Astrocyte (in vitro differentiated cells and primary cell): ENCODE measurements at regions not wholly inside any gene's neighbourhood (a gene's known extent, or its start where the extent isn't known, plus 50 kb on each side); places are given as distances from the start of the nearest gene placed in this dataset.

ENCODE experiments used
- DNase-seq: peaks from one replicate; pipeline ENCODE4 v3.0.0-alpha.2; 2010; ENCODE audit warnings: low read depth
- FAIRE-seq: peaks from 2 replicates; lab custom pipeline; 2011; peaks lifted over from hg19 to GRCh38; lab: Jason Lieb, UNC
- H2AFZ ChIP-seq: 2 replicates; pipeline ENCODE4 v1.6.0; 2012; ENCODE audit warnings: low read depth, low read length, inconsistent platforms
- H3K27ac ChIP-seq: 2 replicates; pipeline ENCODE4 v1.5.1; 2011; ENCODE audit warnings: low read depth, low read length, inconsistent platforms
- H3K27me3 ChIP-seq: 2 replicates; pipeline ENCODE4 v1.6.0; 2011; ENCODE audit warnings: low read length, inconsistent platforms; ENCODE audit not compliant: insufficient read depth
- H3K36me3 ChIP-seq: 2 replicates; pipeline ENCODE4 v1.5.1; 2011; ENCODE audit warnings: low read length, inconsistent platforms; ENCODE audit not compliant: insufficient read depth
- H3K4me1 ChIP-seq: 2 replicates; pipeline ENCODE4 v1.5.1; 2011; ENCODE audit warnings: low read length, inconsistent platforms; ENCODE audit not compliant: insufficient read depth
- H3K4me2 ChIP-seq: 2 replicates; pipeline ENCODE4 v1.6.0; 2012; ENCODE audit warnings: low read length, inconsistent platforms
- H3K4me3 ChIP-seq: 2 replicates; pipeline ENCODE4 v1.5.1; 2011; ENCODE audit warnings: low read depth, mild to moderate bottlenecking, low read length, inconsistent platforms; ENCODE audit not compliant: insufficient read depth
- H3K79me2 ChIP-seq: 2 replicates; pipeline ENCODE4 v1.6.0; 2012; ENCODE audit warnings: mild to moderate bottlenecking, low read length, inconsistent platforms; ENCODE audit not compliant: insufficient read depth
- H3K9ac ChIP-seq: 2 replicates; pipeline ENCODE4 v1.6.0; 2012; ENCODE audit warnings: mild to moderate bottlenecking, low read length, inconsistent platforms
- H3K9me3 ChIP-seq: 2 replicates; pipeline ENCODE4 v1.5.1; 2012; ENCODE audit warnings: low read depth, mild to moderate bottlenecking, low read length, inconsistent platforms; ENCODE audit not compliant: insufficient read depth
- H4K20me1 ChIP-seq: 2 replicates; pipeline ENCODE4 v1.6.0; 2012; ENCODE audit warnings: low read length, inconsistent platforms; ENCODE audit not compliant: insufficient read depth
- H3K27ac Mint-ChIP-seq: one replicate; pipeline ENCODE4 v1.8.0; 2021; ENCODE audit warnings: mild to moderate bottlenecking, mixed read lengths; ENCODE audit not compliant: unreplicated experiment
- H3K27me3 Mint-ChIP-seq: one replicate; pipeline ENCODE4 v1.8.0; 2021; ENCODE audit warnings: low read depth, mixed read lengths; ENCODE audit not compliant: unreplicated experiment
- H3K36me3 Mint-ChIP-seq: one replicate; pipeline ENCODE4 v1.8.0; 2021; ENCODE audit warnings: low read depth, mixed read lengths; ENCODE audit not compliant: unreplicated experiment
- H3K4me1 Mint-ChIP-seq: one replicate; pipeline ENCODE4 v1.8.0; 2021; ENCODE audit warnings: low read depth, mixed read lengths; ENCODE audit not compliant: unreplicated experiment
- H3K4me3 Mint-ChIP-seq: one replicate; pipeline ENCODE4 v1.8.0; 2021; ENCODE audit warnings: mild to moderate bottlenecking, moderate library complexity, mixed read lengths; ENCODE audit not compliant: unreplicated experiment
- H3K9me3 Mint-ChIP-seq: one replicate; pipeline ENCODE4 v1.8.0; 2021; ENCODE audit warnings: mild to moderate bottlenecking, mixed read lengths; ENCODE audit not compliant: unreplicated experiment
- EZH2 ChIP-seq: IDR thresholded peaks from 2 replicates; pipeline ENCODE4 v1.6.1; 2012; ENCODE audit warnings: mild to moderate bottlenecking, low read length, inconsistent platforms; ENCODE audit not compliant: insufficient read depth
- TF ChIP-seq, protein P1 (sequence below): IDR thresholded peaks from 2 replicates; pipeline ENCODE4 v1.5.1; 2011; ENCODE audit warnings: low read depth, mild to moderate bottlenecking, inconsistent platforms, low read length, moderate library complexity; ENCODE audit not compliant: insufficient read depth

- H3K27ac ChIP-seq, result no peak overlapping the region
- DNase-seq, result no peak
- H3K9ac ChIP-seq, result no peak overlapping the region
- TF ChIP-seq, protein P1, sequence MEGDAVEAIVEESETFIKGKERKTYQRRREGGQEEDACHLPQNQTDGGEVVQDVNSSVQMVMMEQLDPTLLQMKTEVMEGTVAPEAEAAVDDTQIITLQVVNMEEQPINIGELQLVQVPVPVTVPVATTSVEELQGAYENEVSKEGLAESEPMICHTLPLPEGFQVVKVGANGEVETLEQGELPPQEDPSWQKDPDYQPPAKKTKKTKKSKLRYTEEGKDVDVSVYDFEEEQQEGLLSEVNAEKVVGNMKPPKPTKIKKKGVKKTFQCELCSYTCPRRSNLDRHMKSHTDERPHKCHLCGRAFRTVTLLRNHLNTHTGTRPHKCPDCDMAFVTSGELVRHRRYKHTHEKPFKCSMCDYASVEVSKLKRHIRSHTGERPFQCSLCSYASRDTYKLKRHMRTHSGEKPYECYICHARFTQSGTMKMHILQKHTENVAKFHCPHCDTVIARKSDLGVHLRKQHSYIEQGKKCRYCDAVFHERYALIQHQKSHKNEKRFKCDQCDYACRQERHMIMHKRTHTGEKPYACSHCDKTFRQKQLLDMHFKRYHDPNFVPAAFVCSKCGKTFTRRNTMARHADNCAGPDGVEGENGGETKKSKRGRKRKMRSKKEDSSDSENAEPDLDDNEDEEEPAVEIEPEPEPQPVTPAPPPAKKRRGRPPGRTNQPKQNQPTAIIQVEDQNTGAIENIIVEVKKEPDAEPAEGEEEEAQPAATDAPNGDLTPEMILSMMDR, result no peak
- TF ChIP-seq EZH2, result no peak
- H3K27me3 ChIP-seq, result no peaks in the 10 kb centered on the region
- Mint-ChIP-seq H3K4me1 (no peaks in the 10 kb centered on the region), H3K27me3 (peaks cover 72% of the 10 kb centered on the region), H3K4me3 (no peak overlapping the region), H3K27ac (no peak overlapping the region), H3K9me3 (peaks cover 4% of the 10 kb centered on the region), H3K36me3 (no peaks in the 10 kb centered on the region)
- H3K79me2 ChIP-seq, result no peaks in the 10 kb centered on the region
- no peak overlapping the region for H3K4me3 ChIP-seq
- H3K4me2 ChIP-seq, result no peak overlapping the region
- FAIRE-seq, result no peak
- H3K4me1 ChIP-seq, result no peaks in the 10 kb centered on the region
- H3K9me3 ChIP-seq, result no peaks in the 10 kb centered on the region
- H4K20me1 ChIP-seq, result no peaks in the 10 kb centered on the region
- H2AFZ ChIP-seq, result no peak overlapping the region
- no peaks in the 10 kb centered on the region for H3K36me3 ChIP-seq
Measured at GRCh38 chr22:22818861-22819855, 68.5 kb upstream of the IGLL5 start.

- Histone ChIP-seq H2AFZ (no peak overlapping the region), H4K20me1 (no peaks in the 10 kb centered on the region), H3K4me3 (no peak overlapping the region), H3K79me2 (no peaks in the 10 kb centered on the region), H3K4me2 (no peak overlapping the region), H3K9me3 (no peaks in the 10 kb centered on the region), H3K36me3 (no peaks in the 10 kb centered on the region), H3K4me1 (no peaks in the 10 kb centered on the region), H3K9ac (no peak overlapping the region), H3K27me3 (no peaks in the 10 kb centered on the region), H3K27ac (no peak overlapping the region)
- Mint-ChIP-seq H3K36me3 (no peaks in the 10 kb centered on the region), H3K4me1 (no peaks in the 10 kb centered on the region), H3K9me3 (peaks cover 2% of the 10 kb centered on the region), H3K4me3 (no peak overlapping the region), H3K27ac (no peak overlapping the region), H3K27me3 (peaks cover 65% of the 10 kb centered on the region)
- FAIRE-seq (no peak), DNase-seq (no peak)
- no peak for TF ChIP-seq EZH2
- TF ChIP-seq, protein P1, result no peak
Measured at GRCh38 chr22:22820076-22820475, 67.5 kb upstream of the IGLL5 start.

DNA sequence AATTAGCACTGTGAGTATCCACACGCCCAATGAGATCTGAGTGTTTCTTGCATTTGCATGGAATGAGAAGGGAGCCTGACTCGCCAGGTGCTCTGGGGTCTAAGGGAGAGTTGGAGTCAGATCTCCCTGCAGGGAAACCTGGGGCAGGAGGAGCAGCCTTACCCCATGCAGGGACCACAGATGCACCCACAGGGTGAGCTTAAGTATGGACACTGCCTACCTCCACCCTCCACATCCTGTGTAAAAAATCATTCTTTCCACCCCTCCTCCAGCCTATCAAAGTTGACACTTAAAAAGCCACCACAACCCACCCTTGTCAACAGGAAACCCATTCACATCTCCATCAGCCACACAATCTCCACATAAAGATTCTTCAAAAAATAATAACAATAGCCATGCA is 67.0 kb upstream of the IGLL5 start:
- peaks cover 61% of the 10 kb centered on the region for H3K27me3 Mint-ChIP-seq
- Histone ChIP-seq H3K27me3 (no peaks in the 10 kb centered on the region), H3K9ac (no peak overlapping the region), H3K36me3 (no peaks in the 10 kb centered on the region), H3K4me2 (no peak overlapping the region), H4K20me1 (no peaks in the 10 kb centered on the region), H2AFZ (no peak overlapping the region), H3K79me2 (no peaks in the 10 kb centered on the region), H3K4me1 (no peaks in the 10 kb centered on the region), H3K4me3 (no peak overlapping the region), H3K9me3 (no peaks in the 10 kb centered on the region), H3K27ac (no peak overlapping the region)
- FAIRE-seq (no peak), DNase-seq (no peak)
- no peak overlapping the region for H3K4me3 Mint-ChIP-seq
- peaks cover under 1% of the 10 kb centered on the region for H3K9me3 Mint-ChIP-seq
- H3K27ac Mint-ChIP-seq, result no peak overlapping the region
- no peaks in the 10 kb centered on the region for H3K4me1 Mint-ChIP-seq
- H3K36me3 Mint-ChIP-seq, result no peaks in the 10 kb centered on the region
- no peak for TF ChIP-seq EZH2
- TF ChIP-seq, protein P1, result no peak
